ENCODE measurements at regions not wholly inside any gene's neighbourhood (a gene's known extent, or its start where the extent isn't known, plus 50 kb on each side); places are given as distances from the start of the nearest gene placed in this dataset.

DNA sequence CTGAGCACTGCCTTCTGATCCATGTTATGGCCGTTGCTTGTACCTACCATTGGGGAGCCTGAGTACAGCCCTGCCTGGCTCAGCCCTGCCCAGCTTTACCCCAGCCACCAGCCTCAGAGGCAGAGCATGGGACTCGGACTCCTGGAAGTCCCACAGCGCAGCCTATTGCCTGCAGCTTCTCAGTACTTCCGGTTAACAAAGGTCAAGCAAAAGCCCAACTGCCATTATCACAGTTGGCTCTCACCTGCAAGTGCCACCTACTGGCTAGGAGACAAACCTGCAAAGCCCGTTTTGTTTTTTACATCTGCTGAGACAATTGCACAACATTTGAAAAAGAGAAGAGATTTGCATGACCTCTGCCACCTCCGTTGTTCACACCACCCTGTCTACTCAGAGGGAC lies 1081.7 kb downstream of the NAALADL2 start:
- Histone ChIP-seq H3K79me2 (ENCODE audit: insufficient read depth, low read length) (no peaks in the 10 kb centered on the region), H3K14ac (ENCODE audit: insufficient read depth, low read length) (no peak overlapping the region), H4K5ac (ENCODE audit: insufficient read length, low read depth, low read length) (no peak overlapping the region), H3T11ph (ENCODE audit: low read length) (no peak overlapping the region), H4K91ac (ENCODE audit: insufficient read length, low read depth, low read length) (no peak overlapping the region), H2BK20ac (ENCODE audit: low read depth, low read length, poor library complexity, severe bottlenecking) (no peak overlapping the region), H2AK5ac (ENCODE audit: insufficient read length, low read length) (no peak overlapping the region), H3K9ac (ENCODE audit: extremely low read depth, insufficient read length, low read length) (no peak overlapping the region), H2BK5ac (ENCODE audit: insufficient read length, low read length) (no peak overlapping the region), H3K56ac (ENCODE audit: insufficient read length, low read depth, low read length) (no peak overlapping the region), H3K23ac (ENCODE audit: insufficient read length, low read depth, low read length) (no peak overlapping the region), H2BK12ac (ENCODE audit: insufficient read length, low read depth, low read length) (no peak overlapping the region), H3K23me2 (ENCODE audit: insufficient read length, low read depth, low read length, poor library complexity, severe bottlenecking) (no peaks in the 10 kb centered on the region), H3K4me1 (ENCODE audit: insufficient read depth, low read length) (no peaks in the 10 kb centered on the region), H2BK15ac (ENCODE audit: low read depth, low read length) (no peak overlapping the region), H2AFZ (ENCODE audit: low read length) (peak overlapping the region; percentile 57), H2BK120ac (ENCODE audit: low read depth, low read length, poor library complexity, severe bottlenecking) (no peak overlapping the region), H3K27me3 (ENCODE audit: insufficient read depth, low read length) (no peaks in the 10 kb centered on the region), H3K27ac (ENCODE audit: insufficient read length, low read depth, low read length) (no peak overlapping the region), H3K18ac (ENCODE audit: insufficient read length, low read depth, low read length) (peak overlapping the region; percentile 47), H3K4me2 (ENCODE audit: insufficient read depth, insufficient read length, low read length) (no peak overlapping the region), H4K8ac (replicated peaks; ENCODE audit: insufficient read length, low read depth, low read length) (no peak overlapping the region), H3K79me1 (ENCODE audit: insufficient read depth, low read depth, low read length, poor library complexity, severe bottlenecking) (no peaks in the 10 kb centered on the region), H4K20me1 (ENCODE audit: control insufficient read depth, insufficient read depth, insufficient read length) (no peaks in the 10 kb centered on the region), H3K4ac (ENCODE audit: low read depth, low read length) (no peak overlapping the region), H3K9me3 (ENCODE audit: control insufficient read depth, low read depth, low read length) (peaks cover 7% of the 10 kb centered on the region)
- Mint-ChIP-seq H3K9me3 (peaks cover 27 to 46% of the 10 kb centered on the region in 2 experiments), H3K27me3 (ENCODE audit: low read depth) (no peaks in the 10 kb centered on the region), H3K36me3 (ENCODE audit: insufficient read depth in 1 of 3, low read depth in 3 of 3) (peaks cover 21 to 43% (median 25%) of the 10 kb centered on the region in 3 experiments), H3K27ac (peak overlapping the region in 2 of 3 experiments; percentile 54 to 69; a peak in 2 of 7 replicates), H3K4me1 (peaks cover 4% of the 10 kb centered on the region in 2 experiments; a peak in 3 of 4 replicates), H3K4me3 (no peak overlapping the region)
- TF ChIP-seq, protein P1, sequence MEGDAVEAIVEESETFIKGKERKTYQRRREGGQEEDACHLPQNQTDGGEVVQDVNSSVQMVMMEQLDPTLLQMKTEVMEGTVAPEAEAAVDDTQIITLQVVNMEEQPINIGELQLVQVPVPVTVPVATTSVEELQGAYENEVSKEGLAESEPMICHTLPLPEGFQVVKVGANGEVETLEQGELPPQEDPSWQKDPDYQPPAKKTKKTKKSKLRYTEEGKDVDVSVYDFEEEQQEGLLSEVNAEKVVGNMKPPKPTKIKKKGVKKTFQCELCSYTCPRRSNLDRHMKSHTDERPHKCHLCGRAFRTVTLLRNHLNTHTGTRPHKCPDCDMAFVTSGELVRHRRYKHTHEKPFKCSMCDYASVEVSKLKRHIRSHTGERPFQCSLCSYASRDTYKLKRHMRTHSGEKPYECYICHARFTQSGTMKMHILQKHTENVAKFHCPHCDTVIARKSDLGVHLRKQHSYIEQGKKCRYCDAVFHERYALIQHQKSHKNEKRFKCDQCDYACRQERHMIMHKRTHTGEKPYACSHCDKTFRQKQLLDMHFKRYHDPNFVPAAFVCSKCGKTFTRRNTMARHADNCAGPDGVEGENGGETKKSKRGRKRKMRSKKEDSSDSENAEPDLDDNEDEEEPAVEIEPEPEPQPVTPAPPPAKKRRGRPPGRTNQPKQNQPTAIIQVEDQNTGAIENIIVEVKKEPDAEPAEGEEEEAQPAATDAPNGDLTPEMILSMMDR (conservative IDR thresholded peaks at IDR 0.05), result peak; percentile 71
- peak; percentile 89 for DNase-seq
- no CpG with 5 or more reads among the region's 6 CpGs for WGBS (ENCODE audit: extremely low coverage, insufficient read length, low lambda C conversion rate)

All from H9 (cell line).